ENCODE measurements at regions not wholly inside any gene's neighbourhood (a gene's known extent, or its start where the extent isn't known, plus 50 kb on each side); places are given as distances from the start of the nearest gene placed in this dataset.

- TF ChIP-seq CTCF (conservative IDR thresholded peaks at IDR 0.05; ENCODE audit: low read length): no peak
- no peak for TF ChIP-seq EZH2phosphoT487 (IDR thresholded peaks at IDR 0.05; ENCODE audit: borderline replicate concordance, low read depth, low read length)
Measured at GRCh38 chr10:125513429-125514182, 169.4 kb downstream of the TEX36 start.

All from OCI-LY7 (cell line).